Ureter (tissue), 1 donor: ENCODE measurements at regions not wholly inside any gene's neighbourhood (a gene's known extent, or its start where the extent isn't known, plus 50 kb on each side); places are given as distances from the start of the nearest gene placed in this dataset.
A peak's percentile ranks its signal among the peaks of the same experiment; 100 is the strongest.
"Not testable (repeated sequence)": the region's sequence is repeated elsewhere in the genome, so short reads cannot be mapped to it uniquely, and the experiment has no call there.

Source experiments
- DNase-seq: peaks from one replicate; pipeline ENCODE4 v3.0.0-alpha.2; 2020; ENCODE audit warnings: low spot score
- donor health status: DM: yes; HTN: yes; CAD: no.

DNA sequence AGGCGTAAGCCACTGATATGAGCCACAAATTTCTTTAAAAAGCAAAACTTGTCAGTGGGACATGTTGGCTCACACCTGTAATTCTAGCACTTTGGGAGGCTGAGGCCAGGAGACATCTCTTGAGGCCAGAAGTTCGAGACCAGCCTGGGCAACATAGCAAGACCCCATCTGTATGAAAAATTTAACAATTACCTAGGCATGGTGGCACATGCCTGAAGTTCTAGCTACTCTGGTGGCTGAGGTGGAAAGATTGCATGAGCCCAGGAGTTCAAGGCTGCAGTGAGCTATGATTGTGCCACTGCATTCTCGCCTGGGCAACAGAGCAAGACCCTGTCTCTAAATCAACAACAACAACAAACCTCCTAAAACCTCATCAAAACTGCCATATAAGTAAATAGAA is 147.6 kb upstream of the BARHL2 start:
- no peak for DNase-seq

DNA sequence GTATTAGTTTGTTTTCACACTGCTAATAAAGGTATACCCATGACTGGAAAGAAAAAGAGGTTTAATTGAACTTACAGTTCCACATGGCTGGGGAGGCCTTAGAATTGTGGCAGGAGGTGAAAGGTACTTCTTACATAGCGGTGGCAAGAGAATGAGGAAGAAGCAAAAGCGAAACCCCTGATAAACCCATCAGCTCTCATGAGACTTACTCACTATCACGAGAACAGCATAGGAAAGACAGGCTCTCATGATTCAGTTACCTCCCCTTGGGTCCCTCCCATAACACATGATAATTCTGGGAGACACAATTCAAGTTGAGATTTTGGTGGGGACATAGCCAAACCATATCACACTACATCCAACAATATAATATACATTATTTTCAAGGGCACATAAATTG is 145.7 kb upstream of the BARHL2 start:
- DNase-seq: no peak

DNA sequence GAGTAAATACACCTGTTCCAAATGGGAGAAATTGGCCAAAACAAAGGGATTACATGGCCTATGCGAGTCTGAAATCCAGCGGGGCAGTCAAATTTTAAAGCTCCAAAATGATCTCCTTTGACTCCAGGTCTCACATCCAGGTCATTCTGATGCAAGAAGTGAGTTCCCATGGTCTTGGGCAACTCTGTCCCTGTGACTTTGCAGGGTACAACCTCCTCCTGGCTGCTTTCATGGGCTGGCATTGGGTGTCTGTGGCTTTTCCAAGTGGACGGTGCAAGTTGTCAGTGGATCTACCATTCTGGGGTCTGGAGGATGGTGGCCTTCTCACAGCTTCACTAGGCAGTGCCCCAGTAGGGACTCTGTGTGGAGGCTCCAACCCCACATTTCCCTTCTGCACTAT is 144.3 kb upstream of the BARHL2 start:
- not testable (repeated sequence) for DNase-seq

DNA sequence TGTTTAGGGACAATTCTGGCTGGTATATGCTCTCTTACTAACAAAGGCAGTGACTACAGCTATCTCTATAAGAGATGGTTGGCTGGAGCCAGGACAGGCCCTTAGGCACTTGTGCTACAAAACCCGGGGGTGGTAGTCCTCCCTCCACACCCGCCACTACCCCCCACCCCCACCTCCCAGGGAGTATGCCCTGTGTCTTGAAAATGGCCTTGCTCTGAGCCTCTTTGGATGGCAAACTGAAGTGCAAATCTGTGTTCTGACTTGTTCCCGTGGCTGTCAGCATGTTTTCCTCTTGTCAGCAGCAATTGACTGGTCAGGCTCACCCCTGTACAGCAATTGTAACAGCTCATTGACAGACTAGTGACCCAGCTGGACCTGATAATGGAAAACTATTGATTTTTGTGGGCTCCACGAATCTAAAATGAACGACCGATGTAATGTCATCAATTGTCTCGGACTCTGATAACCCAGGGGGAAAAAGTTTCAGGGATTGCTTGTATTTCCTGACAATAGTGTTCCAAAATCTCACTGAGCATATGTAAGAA is 139.4 kb upstream of the BARHL2 start:
- DNase-seq: no peak

DNA sequence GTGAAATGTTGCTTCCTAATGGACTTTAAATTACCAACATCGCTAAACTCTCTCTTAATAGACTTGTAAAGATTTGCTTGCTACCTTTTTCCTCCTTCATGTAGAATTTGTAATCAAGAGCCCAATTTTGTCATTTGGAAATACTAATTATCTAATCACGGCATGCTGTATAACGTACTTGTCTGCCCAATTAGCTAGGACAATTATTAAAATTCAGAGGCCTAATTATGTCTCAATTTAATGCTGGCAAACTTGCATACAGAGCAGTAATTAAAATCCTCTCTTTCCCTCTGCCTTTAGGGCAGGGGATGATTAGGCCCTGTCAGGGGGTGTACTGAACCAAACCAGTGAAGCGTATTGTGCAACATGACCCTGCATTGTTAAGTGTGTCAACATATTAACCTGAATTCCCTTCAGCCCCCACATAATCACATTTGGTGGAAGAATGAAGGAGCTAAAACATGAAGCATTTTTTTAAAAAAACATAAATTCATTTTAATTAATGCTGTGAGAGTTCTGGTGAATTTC is 137.4 kb upstream of the BARHL2 start:
- DNase-seq: no peak

DNA sequence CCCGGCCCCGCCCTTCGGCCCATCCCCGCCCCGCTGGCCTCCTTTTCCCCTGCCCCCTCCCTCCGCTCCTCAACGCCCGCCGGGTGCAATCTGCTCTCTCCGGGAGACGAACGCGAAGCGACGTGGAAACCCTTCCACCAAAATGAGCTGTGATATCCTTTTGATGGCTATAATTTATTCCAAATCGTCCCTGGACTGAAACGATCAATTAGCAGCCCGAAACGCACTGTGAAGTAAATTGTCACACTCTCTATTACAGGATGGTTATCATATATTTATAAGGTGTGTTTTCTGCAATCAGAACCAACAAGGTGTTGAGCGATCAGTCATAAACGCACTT is 134.6 kb upstream of the BARHL2 start:
- DNase-seq: no peak

DNA sequence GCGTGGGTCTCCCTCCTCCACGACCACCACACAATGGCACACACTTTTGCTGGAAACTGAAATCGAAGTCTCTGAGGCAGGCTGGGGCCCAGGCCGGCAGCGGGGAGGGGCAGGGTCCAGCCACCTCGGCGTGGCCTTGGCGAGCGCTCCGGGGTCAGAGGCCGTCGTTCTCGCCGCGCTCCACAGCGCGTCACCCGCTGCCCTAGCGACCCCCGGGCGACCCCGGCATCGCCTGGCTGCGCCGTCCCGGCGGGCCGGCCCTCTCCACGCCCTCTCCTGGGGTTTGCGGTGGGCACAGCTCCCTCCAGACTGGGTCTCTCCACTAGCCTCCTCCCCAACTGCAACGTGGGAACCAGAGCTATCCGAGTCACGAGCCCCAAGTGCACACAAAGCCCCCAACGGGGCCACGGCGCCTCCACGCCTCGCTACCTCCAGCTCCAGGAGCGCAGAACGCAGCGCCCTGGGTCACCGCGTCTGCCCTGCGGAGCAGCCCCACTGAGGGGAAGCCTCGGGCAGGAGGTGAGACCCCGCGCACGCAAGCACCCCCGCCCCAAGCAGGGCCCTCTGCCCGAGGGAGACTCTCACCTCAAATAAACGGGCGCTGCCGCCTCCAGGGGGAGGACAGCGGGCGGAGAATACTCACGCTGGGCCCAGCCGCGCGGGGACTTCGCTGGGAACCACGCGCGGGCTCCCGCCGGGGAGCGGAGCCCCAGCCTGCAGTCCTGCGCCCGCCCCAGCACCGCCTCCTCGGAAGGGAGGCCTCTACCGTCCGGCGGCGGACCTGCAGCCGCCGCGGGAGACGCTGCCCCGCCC is 134.0 kb upstream of the BARHL2 start:
- DNase-seq: peak; percentile 83

DNA sequence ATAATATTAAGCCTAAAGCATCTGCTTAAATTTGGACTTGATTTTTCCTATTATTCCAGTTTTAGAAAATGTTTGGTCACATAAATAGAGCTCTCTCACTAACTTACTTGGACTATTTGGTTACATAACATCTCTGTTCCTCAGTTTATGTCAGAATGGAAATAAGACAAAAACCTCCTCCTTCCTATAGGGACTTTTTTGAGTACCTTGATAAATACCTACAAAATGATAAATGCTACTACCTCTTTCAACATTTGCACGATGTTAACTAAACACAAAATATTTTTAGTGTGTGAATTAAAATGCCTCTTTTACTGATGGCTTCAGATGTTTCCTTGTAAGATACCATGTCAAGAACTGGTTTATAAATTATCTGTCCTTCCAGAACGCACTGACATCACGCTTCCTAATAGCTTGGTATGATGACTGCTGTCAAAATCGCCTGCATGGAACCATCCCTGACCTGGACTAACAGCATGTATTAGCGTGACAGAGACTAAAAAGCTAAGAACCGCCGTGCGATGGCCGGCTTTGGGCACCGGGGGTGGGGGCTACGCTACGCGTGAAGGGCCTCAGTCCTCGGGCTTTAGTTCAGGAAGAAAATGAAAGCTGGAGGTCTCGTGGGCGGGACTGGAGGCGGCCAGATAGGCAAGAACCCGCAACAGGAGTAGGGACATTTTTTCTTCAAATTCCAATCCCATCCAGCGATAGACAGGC is 133.2 kb upstream of the BARHL2 start:
- DNase-seq: peak; percentile 46

DNA sequence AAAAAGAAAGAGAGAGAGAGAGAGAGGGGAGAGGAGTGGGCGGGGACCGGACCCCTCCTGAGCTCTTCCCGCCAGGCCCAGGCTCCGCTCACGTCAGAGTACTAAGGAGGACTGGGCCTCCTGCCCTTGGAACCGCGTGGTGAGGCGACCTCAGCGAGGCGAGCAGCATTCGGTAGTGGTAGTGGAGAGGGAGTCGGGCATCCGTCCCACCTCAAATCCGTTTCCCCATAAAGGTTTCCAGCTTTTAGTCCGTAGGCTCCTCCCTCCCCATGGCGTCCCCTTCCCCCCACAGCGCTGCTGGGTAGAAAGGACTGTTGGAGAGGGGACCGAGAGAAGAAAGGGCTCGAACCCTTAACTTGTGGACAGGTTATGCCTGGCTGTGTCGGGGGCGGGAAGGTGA is 124.4 kb upstream of the BARHL2 start:
- no peak for DNase-seq

DNA sequence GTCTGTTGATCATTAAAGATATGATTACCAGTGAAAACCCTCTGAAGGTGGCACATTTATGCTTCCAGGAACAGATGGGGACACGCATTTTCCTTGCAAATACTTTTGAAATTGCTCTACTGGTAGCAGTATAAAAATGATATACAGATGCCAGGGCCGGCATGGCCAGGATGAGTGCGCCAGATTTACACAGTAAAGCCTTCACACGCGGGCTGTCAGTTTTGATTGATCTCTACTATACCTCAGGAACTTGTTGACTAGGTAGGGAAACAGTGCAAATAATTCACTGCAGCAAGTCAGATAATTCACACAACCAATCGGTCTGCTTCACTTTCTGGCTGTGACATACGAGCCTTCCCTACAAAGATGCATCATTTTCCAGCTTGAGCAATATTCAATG is 123.2 kb upstream of the BARHL2 start:
- no peak for DNase-seq

DNA sequence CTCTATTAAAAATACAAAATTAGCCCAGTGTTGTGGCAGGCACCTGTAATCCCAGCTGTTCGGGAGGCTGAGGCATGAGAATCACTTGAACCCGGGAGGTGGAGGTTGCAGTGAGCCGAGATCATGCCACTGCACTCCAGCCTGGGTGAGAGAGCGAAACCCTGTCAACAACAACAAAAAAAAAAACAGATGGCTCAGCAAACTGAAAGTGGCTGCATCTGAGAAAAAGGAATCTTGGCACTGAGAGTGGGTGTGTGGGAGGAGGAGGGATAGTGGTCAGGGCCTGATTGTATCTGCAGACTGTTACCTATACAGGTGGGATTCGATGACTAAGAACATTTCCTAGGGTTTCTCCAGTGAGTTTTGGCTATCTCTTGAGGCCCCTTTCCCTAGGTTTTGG is 122.2 kb upstream of the BARHL2 start:
- DNase-seq: no peak

DNA sequence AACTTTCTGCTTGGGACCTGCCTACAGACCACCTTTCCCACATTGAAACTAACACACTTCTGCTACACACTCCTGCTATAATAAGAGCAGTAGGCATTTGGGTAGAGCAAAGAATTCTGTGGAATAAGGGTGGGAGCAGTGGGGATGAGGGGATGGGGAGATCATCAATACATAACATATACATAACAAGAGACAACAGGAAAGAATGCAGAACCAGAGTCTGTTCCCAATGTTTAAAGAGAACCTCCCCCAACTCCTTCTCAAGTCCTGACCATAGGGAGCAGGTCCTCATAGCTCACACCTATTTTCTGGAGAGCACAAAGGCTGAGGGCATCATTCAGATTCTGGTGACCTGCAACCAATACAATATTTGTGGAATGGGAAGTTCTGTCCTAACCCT is 121.6 kb upstream of the BARHL2 start:
- DNase-seq: no peak

DNA sequence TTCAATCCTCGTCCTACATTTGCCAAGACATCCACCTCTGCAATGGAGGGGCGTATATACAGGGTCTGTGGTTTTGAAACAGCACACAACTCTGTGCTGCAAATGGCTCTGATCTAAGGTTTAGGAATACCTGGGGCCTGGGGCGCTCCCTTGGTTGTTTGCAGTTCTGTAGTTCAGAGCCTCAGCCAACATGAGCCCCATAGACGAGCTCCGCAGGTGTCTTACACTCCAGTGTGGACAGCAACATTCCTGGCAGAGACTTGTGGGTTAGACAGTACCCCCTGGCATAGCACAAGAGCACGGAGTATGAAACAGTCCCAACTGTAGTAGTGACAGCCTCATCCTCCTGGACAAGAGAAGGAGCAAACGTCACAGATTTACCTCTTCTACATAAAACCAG is 120.3 kb upstream of the BARHL2 start:
- no peak for DNase-seq

DNA sequence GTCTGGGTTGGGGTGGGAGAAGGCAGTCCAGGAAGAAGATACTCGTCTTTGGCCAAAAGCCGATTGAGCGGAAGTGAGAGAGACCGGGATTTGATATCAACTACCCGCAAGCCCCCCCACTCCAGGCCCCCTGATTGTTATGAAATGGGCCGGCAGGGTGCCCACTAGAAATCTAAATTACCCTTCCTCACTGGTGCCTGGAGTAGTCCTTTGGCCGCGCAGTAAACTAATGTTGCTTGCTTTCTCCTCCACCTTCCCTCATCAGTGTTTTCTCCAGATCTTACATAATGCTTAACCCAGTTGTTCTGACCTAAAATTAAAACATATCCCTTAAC is 119.2 kb upstream of the BARHL2 start:
- DNase-seq: peak; percentile 43

DNA sequence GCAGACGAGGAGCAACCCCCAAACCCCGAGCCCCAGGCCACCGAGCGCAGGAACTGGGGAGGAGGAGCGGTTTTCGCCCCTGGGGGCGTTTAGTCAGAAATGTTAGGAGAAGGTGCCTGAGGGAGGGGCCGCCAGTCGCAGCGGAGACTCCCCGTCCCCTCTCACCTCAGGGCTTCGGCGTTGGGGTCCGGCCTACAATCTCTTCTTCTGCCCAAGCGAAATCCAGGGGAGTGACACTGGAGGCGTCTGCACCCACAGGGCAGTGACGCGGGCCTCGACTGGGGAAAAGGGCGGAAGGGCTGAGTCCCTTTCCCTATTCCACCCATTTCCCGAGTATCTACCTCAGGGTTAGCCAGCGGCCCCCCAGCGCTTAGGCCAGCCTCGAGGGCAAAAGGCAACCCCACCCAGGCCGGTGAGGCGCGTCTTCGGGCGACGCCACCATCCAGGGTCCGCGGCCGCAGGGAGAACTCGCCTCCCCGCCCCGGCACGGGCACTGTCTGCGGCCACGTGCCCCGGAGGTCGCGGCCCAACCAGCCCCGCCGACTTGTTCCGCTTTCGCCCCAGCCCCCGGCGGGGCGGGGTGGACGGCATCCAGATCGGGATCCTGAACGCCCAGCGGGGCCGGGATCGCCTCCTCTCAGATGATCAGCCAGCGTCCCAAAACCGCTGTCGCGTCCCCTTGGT is 118.7 kb upstream of the BARHL2 start:
- no peak for DNase-seq

DNA sequence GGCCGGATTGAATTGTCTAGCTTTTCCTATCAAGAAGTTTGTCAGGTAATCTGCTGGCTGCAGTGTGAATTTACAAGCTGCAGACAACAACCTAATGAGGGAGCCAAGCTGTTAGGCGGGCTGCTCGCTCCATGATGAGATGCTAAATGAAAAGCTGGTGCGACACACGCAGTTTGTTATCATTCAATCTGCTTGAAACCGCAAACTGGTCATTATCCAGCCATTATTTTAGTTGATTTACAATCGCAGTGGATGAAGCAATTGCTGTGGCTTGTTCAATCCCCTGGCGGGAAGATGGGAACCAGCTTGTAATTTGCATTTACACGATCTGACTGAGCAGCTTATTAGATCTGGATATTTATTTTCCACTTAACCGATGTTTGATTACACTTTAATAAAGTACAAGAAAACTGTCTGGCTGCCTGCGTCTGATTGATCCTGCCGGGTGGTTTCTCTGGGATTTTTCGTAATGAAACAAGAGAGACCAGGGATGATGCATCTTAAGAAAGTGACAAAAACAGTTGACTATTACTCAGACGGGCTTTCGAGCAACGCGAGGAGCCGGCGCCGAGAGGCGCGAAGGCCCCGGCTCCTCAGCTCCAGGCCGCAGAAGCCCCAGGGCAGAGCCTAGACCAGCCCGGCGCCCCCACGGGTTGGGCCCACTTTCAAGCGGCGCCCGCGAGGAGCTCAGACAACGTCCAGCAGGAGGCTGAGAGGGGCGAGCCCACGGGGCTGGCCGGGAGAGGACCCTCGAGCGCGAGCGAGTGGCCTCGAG is 118.0 kb upstream of the BARHL2 start:
- DNase-seq: no peak

DNA sequence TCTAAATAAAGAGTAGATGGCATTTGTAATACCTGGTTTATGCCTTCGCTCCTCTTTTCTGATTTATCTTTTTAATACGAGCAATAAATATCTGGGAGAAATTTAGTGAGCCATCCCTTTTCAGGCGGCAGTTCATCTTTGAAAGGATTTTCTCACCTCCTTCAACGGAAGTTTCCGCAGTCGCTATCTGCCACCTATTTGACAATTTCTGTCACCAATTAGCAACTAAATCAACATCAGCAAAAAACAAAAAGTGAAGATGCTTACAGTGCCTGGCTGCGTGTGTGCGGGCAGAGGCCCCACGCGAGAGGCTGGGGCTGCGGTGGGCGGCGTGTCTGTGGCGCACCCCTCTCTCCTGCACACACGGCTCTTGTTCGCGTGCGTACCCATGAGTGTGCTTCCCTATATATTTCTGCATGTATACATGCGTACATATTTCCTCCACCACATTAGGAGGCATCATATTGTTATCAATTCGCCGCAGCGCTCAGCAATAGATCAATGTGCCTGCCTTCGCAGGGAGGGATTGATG is 117.3 kb upstream of the BARHL2 start:
- DNase-seq: no peak

DNA sequence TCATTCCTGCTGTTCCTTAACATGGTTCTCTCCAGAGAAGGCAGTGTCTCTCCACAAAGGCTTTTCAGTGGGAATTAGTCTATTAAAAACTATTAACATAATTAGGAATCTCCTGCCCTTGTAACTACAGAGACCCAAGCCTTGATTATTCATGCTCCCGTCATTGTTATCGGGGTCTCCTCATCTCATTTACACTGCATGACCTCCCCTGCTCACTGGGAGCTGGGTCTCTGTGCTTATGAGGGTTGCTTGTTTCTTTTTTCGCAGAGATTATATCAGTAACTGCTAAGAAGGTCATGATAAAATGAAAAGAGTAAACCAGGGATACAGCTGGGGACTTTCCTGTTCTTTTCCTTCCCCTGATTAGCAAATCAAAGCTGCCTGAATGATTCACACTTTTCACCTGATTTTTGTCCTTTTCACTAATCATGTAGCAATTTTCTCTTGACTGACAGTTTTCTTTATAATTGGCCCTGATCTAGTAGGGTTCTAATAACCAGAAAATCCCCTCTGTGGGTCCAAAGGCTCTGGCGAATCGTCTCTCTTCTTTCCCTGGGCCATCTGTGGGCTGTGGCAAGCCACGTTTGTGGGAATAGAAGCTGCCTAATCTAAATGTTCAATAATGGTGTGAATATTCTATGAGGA is 116.5 kb upstream of the BARHL2 start:
- no peak for DNase-seq

DNA sequence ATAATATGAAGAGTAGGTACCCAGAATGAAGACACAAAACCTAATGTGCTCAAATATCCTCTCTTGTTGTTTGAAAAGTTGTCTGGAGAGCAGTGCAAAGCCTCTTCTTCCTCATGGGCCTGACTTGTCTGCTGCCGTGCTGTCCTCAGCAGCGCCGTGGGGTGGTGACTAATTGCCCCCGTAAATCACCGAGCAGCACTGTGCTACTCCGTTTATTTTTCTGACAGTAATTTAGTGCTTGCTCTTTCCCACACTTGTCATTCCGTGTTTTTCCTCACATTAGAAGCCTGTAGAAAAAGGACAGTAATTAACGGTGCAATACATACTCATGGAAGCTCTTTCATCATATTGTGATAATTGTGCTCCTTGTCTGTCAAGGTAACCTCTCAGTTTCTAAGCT is 114.8 kb upstream of the BARHL2 start:
- DNase-seq: no peak

DNA sequence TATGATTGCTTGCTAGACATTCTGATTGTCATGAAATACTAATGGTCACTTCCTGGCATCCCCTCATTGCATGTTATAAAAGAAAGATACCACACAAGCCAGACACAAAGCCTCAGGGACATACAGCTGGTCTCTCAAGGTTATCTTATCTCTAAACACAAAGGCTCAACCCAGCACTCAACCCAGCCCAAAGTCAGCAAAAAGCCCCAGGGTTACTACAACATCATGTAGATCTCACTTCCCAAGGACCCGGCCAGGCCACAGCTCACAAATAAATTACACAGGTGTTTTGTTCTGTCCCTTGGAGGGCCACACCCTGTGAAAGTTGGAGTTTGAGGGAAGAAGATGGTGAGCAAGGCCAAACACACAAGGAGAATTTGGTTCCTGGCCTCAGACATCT is 109.7 kb upstream of the BARHL2 start:
- DNase-seq: no peak

DNA sequence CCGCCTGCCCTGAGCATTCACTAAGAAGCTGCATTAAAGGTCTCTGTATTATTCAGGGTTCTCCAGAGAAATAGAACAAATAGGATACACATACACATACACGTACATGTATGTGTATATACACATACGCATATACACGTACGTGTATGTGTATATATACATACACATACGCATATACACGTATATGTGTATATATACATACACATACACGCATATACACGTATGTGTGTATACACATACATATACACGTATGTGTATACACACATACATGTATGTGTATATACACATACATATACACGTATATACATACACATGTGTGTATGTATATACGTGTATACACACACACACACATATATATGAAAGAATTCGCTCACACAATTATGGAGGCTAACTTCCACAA is 108.9 kb upstream of the BARHL2 start:
- no peak for DNase-seq
